H1 (cell line): ENCODE measurements at regions not wholly inside any gene's neighbourhood (a gene's known extent, or its start where the extent isn't known, plus 50 kb on each side); places are given as distances from the start of the nearest gene placed in this dataset.

ENCODE experiments used
- CTCF ChIP-seq, 3 experiments: IDR thresholded peaks; 1 replicate in 2 of 3; 2 replicates in 1 of 3; pipeline versions ENCODE4 v1.5.1 to v1.6.1; 2011; ENCODE audit warnings: low read length in 3 of 3, mild to moderate bottlenecking in 3 of 3, inconsistent platforms in 2 of 3, low read depth in 1 of 3, moderate library complexity in 1 of 3; ENCODE audit not compliant: insufficient read depth in 1 of 3; ENCODE audit errors: control extremely low read depth in 1 of 3
- EGR1 ChIP-seq: IDR thresholded peaks from 2 replicates; pipeline ENCODE4 v1.6.1; 2011; ENCODE audit warnings: low read depth, low read length, borderline replicate concordance
- HDAC6 ChIP-seq: IDR thresholded peaks from one replicate; pipeline ENCODE4 v1.7.1; 2012; ENCODE audit warnings: low read depth, mild to moderate bottlenecking, inconsistent platforms, low read length, moderate library complexity
- JUND ChIP-seq: IDR thresholded peaks from 2 replicates; pipeline ENCODE4 v1.6.1; 2011; ENCODE audit warnings: mild to moderate bottlenecking, improper control_type of control experiment, low read length
- MAFK ChIP-seq: IDR thresholded peaks from 2 replicates; pipeline ENCODE4 v1.6.1; 2012; ENCODE audit warnings: low read depth, mild to moderate bottlenecking, improper control_type of control experiment, low read length
- MAX ChIP-seq: IDR thresholded peaks from 2 replicates; pipeline ENCODE4 v1.6.1; 2012; ENCODE audit warnings: inconsistent platforms
- POLR2AphosphoS5 ChIP-seq: IDR thresholded peaks from 2 replicates; pipeline ENCODE4 v1.6.1; 2011; ENCODE audit warnings: low read depth, low read length
- TAF1 ChIP-seq: IDR thresholded peaks from 2 replicates; pipeline ENCODE4 v1.6.1; 2011; ENCODE audit warnings: mild to moderate bottlenecking, low read depth, low read length
- YY1 ChIP-seq: IDR thresholded peaks from 2 replicates; pipeline ENCODE4 v1.6.1; 2011; ENCODE audit warnings: low read depth, mild to moderate bottlenecking, low read length
- ZNF274 ChIP-seq: IDR thresholded peaks from 2 replicates; pipeline ENCODE4 v1.7.0; 2012; ENCODE audit warnings: low read length, borderline replicate concordance; ENCODE audit errors: extremely low read depth

- TF ChIP-seq HDAC6 = no peak
- TF ChIP-seq MAFK = no peak
- TF ChIP-seq JUND = no peak
- no peak for TF ChIP-seq POLR2AphosphoS5
- no peak for TF ChIP-seq MAX
- no peak for TF ChIP-seq CTCF (IDR thresholded peaks at IDR 0.05; ENCODE audit: control extremely low read depth in 1 of 3, insufficient read depth in 1 of 3, low read depth in 1 of 3, low read length in 3 of 3)
- TF ChIP-seq ZNF274 = no peak
- no peak for TF ChIP-seq YY1
- no peak for TF ChIP-seq EGR1
- TF ChIP-seq TAF1 = no peak
These were observed 441.8 kb upstream of the AKR1E2 start for GRCh38 chr10:4384245-4384644.
